IPS-18a (cell line): ENCODE measurements at regions not wholly inside any gene's neighbourhood (a gene's known extent, or its start where the extent isn't known, plus 50 kb on each side); places are given as distances from the start of the nearest gene placed in this dataset.
"Not testable (repeated sequence)": the region's sequence is repeated elsewhere in the genome, so short reads cannot be mapped to it uniquely, and the experiment has no call there.

Experiments
- H3K27ac ChIP-seq: one replicate; pipeline ENCODE4 v1.5.1; 2013; ENCODE audit warnings: low read length
- H3K27me3 ChIP-seq: one replicate; pipeline ENCODE4 v1.6.1; 2013; ENCODE audit warnings: mild to moderate bottlenecking, low read length; ENCODE audit not compliant: control insufficient read depth, insufficient read depth
- H3K36me3 ChIP-seq: one replicate; pipeline ENCODE4 v1.6.1; 2013; ENCODE audit warnings: low read depth, low read length; ENCODE audit not compliant: control insufficient read depth
- H3K4me1 ChIP-seq: one replicate; pipeline ENCODE4 v1.6.1; 2013; ENCODE audit warnings: low read depth, low read length; ENCODE audit not compliant: control insufficient read depth
- H3K4me3 ChIP-seq: one replicate; pipeline ENCODE4 v1.5.1; 2013; ENCODE audit warnings: low read length
- H3K9ac ChIP-seq: one replicate; pipeline ENCODE4 v1.6.1; 2013; ENCODE audit warnings: mild to moderate bottlenecking, low read length, moderate library complexity
- H3K9me3 ChIP-seq: one replicate; pipeline ENCODE4 v1.6.1; 2013; ENCODE audit warnings: low read depth, low read length; ENCODE audit not compliant: control insufficient read depth

- Histone ChIP-seq H3K27ac (no peak overlapping the region), H3K4me1 (no peaks in the 10 kb centered on the region)
Measured at GRCh38 chr12:18819484-18819883, 81.6 kb downstream of the CAPZA3 start.

GRCh38 chr12:18823461-18823860 is 85.5 kb downstream of the CAPZA3 start:
- Histone ChIP-seq H3K9me3 (no peaks in the 10 kb centered on the region), H3K4me3 (no peak overlapping the region), H3K27ac (no peak overlapping the region), H3K27me3 (no peaks in the 10 kb centered on the region), H3K9ac (no peak overlapping the region), H3K4me1 (no peaks in the 10 kb centered on the region), H3K36me3 (no peaks in the 10 kb centered on the region)

More at GRCh38 chr12:18819484-18819883, 81.6 kb downstream of the CAPZA3 start:
- no peak overlapping the region for H3K9ac ChIP-seq
- no peak overlapping the region for H3K4me3 ChIP-seq
- H3K9me3 ChIP-seq = no peaks in the 10 kb centered on the region
- no peaks in the 10 kb centered on the region for H3K27me3 ChIP-seq
- H3K36me3 ChIP-seq = no peaks in the 10 kb centered on the region

GRCh38 chr12:18824287-18824686 is 86.4 kb downstream of the CAPZA3 start:
- Histone ChIP-seq H3K27me3 (no peaks in the 10 kb centered on the region), H3K4me3 (no peak overlapping the region), H3K27ac (no peak overlapping the region), H3K4me1 (no peaks in the 10 kb centered on the region), H3K9me3 (peaks cover 7% of the 10 kb centered on the region), H3K36me3 (no peaks in the 10 kb centered on the region), H3K9ac (no peak overlapping the region)

GRCh38 chr12:18825138-18825537 is 87.2 kb downstream of the CAPZA3 start:
- peaks cover 8% of the 10 kb centered on the region for H3K9me3 ChIP-seq
- H3K4me1 ChIP-seq = no peaks in the 10 kb centered on the region

DNA sequence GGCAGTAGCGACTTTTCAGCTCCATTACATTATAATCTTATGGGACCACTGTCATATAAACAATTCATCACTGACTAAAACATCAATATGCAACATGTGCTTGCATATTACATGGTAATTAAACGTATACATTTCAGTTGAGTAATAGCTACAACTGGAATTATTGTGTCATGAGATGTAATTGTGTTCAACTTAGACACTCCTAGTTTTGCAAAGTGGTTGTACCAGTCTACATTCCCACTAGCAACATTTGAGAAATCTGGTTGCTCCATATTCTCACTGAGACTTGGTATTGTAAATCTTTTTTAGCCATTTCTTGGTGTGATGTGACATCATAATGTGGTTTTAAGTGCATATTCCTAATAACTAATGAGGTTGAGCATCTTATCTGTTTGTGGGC is 90.0 kb downstream of the CAPZA3 start:
- Histone ChIP-seq H3K4me3 (no peak overlapping the region), H3K9ac (no peak overlapping the region), H3K36me3 (no peaks in the 10 kb centered on the region)

More at GRCh38 chr12:18825138-18825537, 87.2 kb downstream of the CAPZA3 start:
- no peak overlapping the region for H3K27ac ChIP-seq
- H3K4me3 ChIP-seq = no peak overlapping the region
- H3K27me3 ChIP-seq = no peaks in the 10 kb centered on the region
- H3K36me3 ChIP-seq = no peaks in the 10 kb centered on the region
- H3K9ac ChIP-seq = no peak overlapping the region

GRCh38 chr12:18828483-18828882 is 90.6 kb downstream of the CAPZA3 start:
- Histone ChIP-seq H3K4me1 (no peaks in the 10 kb centered on the region), H3K9me3 (peaks cover 8% of the 10 kb centered on the region), H3K4me3 (no peak overlapping the region), H3K36me3 (no peaks in the 10 kb centered on the region), H3K9ac (no peak overlapping the region), H3K27me3 (no peaks in the 10 kb centered on the region), H3K27ac (no peak overlapping the region)

More for the DNA sequence above, 90.0 kb downstream of the CAPZA3 start:
- Histone ChIP-seq H3K27me3 (no peaks in the 10 kb centered on the region), H3K9me3 (peaks cover 8% of the 10 kb centered on the region), H3K27ac (no peak overlapping the region), H3K4me1 (no peaks in the 10 kb centered on the region)

GRCh38 chr12:18828987-18829386 is 91.1 kb downstream of the CAPZA3 start:
- Histone ChIP-seq H3K9me3 (peaks cover 8% of the 10 kb centered on the region), H3K36me3 (no peaks in the 10 kb centered on the region), H3K4me1 (no peaks in the 10 kb centered on the region), H3K27ac (no peak overlapping the region), H3K9ac (no peak overlapping the region), H3K27me3 (no peaks in the 10 kb centered on the region), H3K4me3 (no peak overlapping the region)

- not testable (repeated sequence) for H3K27me3 ChIP-seq, H3K36me3 ChIP-seq, H3K4me3 ChIP-seq, H3K27ac ChIP-seq, H3K9ac ChIP-seq, H3K4me1 ChIP-seq, H3K9me3 ChIP-seq
Measured at GRCh38 chr12:18832932-18833331, 95.0 kb downstream of the CAPZA3 start.

GRCh38 chr12:18837025-18837424 is 99.1 kb downstream of the CAPZA3 start:
- no peaks in the 10 kb centered on the region for H3K4me1 ChIP-seq
- no peaks in the 10 kb centered on the region for H3K27me3 ChIP-seq
- H3K4me3 ChIP-seq = no peak overlapping the region
- H3K9ac ChIP-seq = no peak overlapping the region
- no peaks in the 10 kb centered on the region for H3K36me3 ChIP-seq
- no peak overlapping the region for H3K27ac ChIP-seq
- no peaks in the 10 kb centered on the region for H3K9me3 ChIP-seq

DNA sequence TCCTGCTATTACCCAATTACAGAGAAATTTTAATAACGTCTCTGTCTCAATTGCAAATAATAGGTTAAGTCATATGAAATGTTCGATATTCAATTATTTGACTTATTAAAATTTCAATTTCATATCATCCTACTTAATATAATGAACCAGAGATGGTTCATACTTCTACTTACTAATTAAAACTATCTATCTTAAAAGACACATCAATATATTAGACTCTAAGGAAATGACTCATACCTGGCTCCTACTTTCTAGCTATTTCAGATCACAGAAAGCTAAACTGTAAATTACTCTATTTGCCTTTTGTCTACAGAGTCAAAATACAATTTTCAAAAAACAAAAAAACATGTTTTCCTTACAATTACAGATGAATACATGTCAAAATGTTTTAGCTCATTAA is 99.6 kb downstream of the CAPZA3 start:
- no peak overlapping the region for H3K4me3 ChIP-seq
- H3K36me3 ChIP-seq = no peaks in the 10 kb centered on the region
- H3K27ac ChIP-seq = no peak overlapping the region
- no peaks in the 10 kb centered on the region for H3K9me3 ChIP-seq
- no peaks in the 10 kb centered on the region for H3K27me3 ChIP-seq
- no peaks in the 10 kb centered on the region for H3K4me1 ChIP-seq
- H3K9ac ChIP-seq = no peak overlapping the region

- not testable (repeated sequence) for H3K27ac ChIP-seq, H3K9me3 ChIP-seq
Measured at GRCh38 chr12:18840997-18841396, 103.1 kb downstream of the CAPZA3 start.

DNA sequence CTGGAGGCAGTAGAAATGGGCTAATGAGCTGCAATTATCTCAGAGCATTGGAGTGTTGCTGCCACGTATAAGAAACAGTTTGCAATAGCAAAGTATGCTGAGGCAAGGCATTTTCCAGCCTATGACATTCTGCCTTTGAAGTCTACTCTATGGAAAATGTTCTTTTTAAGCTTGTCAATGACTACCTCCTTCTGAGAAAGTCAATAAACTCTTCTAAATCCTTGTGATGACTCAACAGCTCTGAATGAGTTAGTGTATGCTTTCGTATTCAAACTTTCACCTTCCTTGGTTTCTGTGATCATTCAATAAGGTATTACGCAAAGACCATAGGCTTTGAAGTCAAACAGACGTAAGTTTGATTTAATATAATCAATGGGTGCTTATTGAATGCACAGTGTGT is 111.2 kb downstream of the CAPZA3 start:
- no peak overlapping the region for H3K9ac ChIP-seq
- no peaks in the 10 kb centered on the region for H3K27me3 ChIP-seq
- H3K4me1 ChIP-seq = no peaks in the 10 kb centered on the region
- no peak overlapping the region for H3K4me3 ChIP-seq
- no peaks in the 10 kb centered on the region for H3K36me3 ChIP-seq
- H3K27ac ChIP-seq = no peak overlapping the region
- H3K9me3 ChIP-seq = no peaks in the 10 kb centered on the region

More at GRCh38 chr12:18840997-18841396, 103.1 kb downstream of the CAPZA3 start:
- H3K4me3 ChIP-seq, H3K9ac ChIP-seq, H3K36me3 ChIP-seq, H3K4me1 ChIP-seq, H3K27me3 ChIP-seq: not testable (repeated sequence)
